Astrocyte (in vitro differentiated cells and primary cell): ENCODE measurements at regions not wholly inside any gene's neighbourhood (a gene's known extent, or its start where the extent isn't known, plus 50 kb on each side); places are given as distances from the start of the nearest gene placed in this dataset.

Source experiments
- DNase-seq: peaks from one replicate; pipeline ENCODE4 v3.0.0-alpha.2; 2010; ENCODE audit warnings: low read depth
- FAIRE-seq: peaks from 2 replicates; lab custom pipeline; 2011; peaks lifted over from hg19 to GRCh38; lab: Jason Lieb, UNC
- H2AFZ ChIP-seq: 2 replicates; pipeline ENCODE4 v1.6.0; 2012; ENCODE audit warnings: low read depth, low read length, inconsistent platforms
- H3K27ac ChIP-seq: 2 replicates; pipeline ENCODE4 v1.5.1; 2011; ENCODE audit warnings: low read depth, low read length, inconsistent platforms
- H3K27me3 ChIP-seq: 2 replicates; pipeline ENCODE4 v1.6.0; 2011; ENCODE audit warnings: low read length, inconsistent platforms; ENCODE audit not compliant: insufficient read depth
- H3K36me3 ChIP-seq: 2 replicates; pipeline ENCODE4 v1.5.1; 2011; ENCODE audit warnings: low read length, inconsistent platforms; ENCODE audit not compliant: insufficient read depth
- H3K4me1 ChIP-seq: 2 replicates; pipeline ENCODE4 v1.5.1; 2011; ENCODE audit warnings: low read length, inconsistent platforms; ENCODE audit not compliant: insufficient read depth
- H3K4me2 ChIP-seq: 2 replicates; pipeline ENCODE4 v1.6.0; 2012; ENCODE audit warnings: low read length, inconsistent platforms
- H3K4me3 ChIP-seq: 2 replicates; pipeline ENCODE4 v1.5.1; 2011; ENCODE audit warnings: low read depth, mild to moderate bottlenecking, low read length, inconsistent platforms; ENCODE audit not compliant: insufficient read depth
- H3K79me2 ChIP-seq: 2 replicates; pipeline ENCODE4 v1.6.0; 2012; ENCODE audit warnings: mild to moderate bottlenecking, low read length, inconsistent platforms; ENCODE audit not compliant: insufficient read depth
- H3K9ac ChIP-seq: 2 replicates; pipeline ENCODE4 v1.6.0; 2012; ENCODE audit warnings: mild to moderate bottlenecking, low read length, inconsistent platforms
- H3K9me3 ChIP-seq: 2 replicates; pipeline ENCODE4 v1.5.1; 2012; ENCODE audit warnings: low read depth, mild to moderate bottlenecking, low read length, inconsistent platforms; ENCODE audit not compliant: insufficient read depth
- H4K20me1 ChIP-seq: 2 replicates; pipeline ENCODE4 v1.6.0; 2012; ENCODE audit warnings: low read length, inconsistent platforms; ENCODE audit not compliant: insufficient read depth
- H3K27ac Mint-ChIP-seq: one replicate; pipeline ENCODE4 v1.8.0; 2021; ENCODE audit warnings: mild to moderate bottlenecking, mixed read lengths; ENCODE audit not compliant: unreplicated experiment
- H3K27me3 Mint-ChIP-seq: one replicate; pipeline ENCODE4 v1.8.0; 2021; ENCODE audit warnings: low read depth, mixed read lengths; ENCODE audit not compliant: unreplicated experiment
- H3K36me3 Mint-ChIP-seq: one replicate; pipeline ENCODE4 v1.8.0; 2021; ENCODE audit warnings: low read depth, mixed read lengths; ENCODE audit not compliant: unreplicated experiment
- H3K4me1 Mint-ChIP-seq: one replicate; pipeline ENCODE4 v1.8.0; 2021; ENCODE audit warnings: low read depth, mixed read lengths; ENCODE audit not compliant: unreplicated experiment
- H3K4me3 Mint-ChIP-seq: one replicate; pipeline ENCODE4 v1.8.0; 2021; ENCODE audit warnings: mild to moderate bottlenecking, moderate library complexity, mixed read lengths; ENCODE audit not compliant: unreplicated experiment
- H3K9me3 Mint-ChIP-seq: one replicate; pipeline ENCODE4 v1.8.0; 2021; ENCODE audit warnings: mild to moderate bottlenecking, mixed read lengths; ENCODE audit not compliant: unreplicated experiment
- EZH2 ChIP-seq: IDR thresholded peaks from 2 replicates; pipeline ENCODE4 v1.6.1; 2012; ENCODE audit warnings: mild to moderate bottlenecking, low read length, inconsistent platforms; ENCODE audit not compliant: insufficient read depth
- TF ChIP-seq, protein P1 (sequence below): IDR thresholded peaks from 2 replicates; pipeline ENCODE4 v1.5.1; 2011; ENCODE audit warnings: low read depth, mild to moderate bottlenecking, inconsistent platforms, low read length, moderate library complexity; ENCODE audit not compliant: insufficient read depth

DNA sequence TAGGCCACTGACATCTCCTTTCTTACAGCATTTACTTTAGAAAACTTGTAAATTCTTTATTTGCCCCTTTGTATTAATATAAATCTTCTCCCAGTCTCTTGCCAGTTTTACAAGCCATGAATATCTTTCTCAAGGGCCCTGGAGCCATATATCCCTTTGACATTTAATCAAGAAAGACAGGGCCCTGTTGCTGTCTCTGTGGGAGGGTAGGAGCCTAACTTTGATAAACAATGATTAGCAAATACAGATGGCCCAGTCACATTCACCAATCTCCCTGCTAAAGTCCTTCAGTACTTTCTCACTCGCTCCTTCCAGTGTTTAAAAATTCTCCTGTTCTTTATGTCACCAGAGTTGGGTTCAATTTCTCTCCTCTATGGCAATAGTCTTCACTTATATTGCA, 479.8 kb upstream of the USP15 start:
- Mint-ChIP-seq H3K9me3 (no peaks in the 10 kb centered on the region), H3K27ac (no peak overlapping the region), H3K4me3 (no peak overlapping the region), H3K36me3 (no peaks in the 10 kb centered on the region), H3K4me1 (peaks cover 7% of the 10 kb centered on the region), H3K27me3 (no peaks in the 10 kb centered on the region)
- Histone ChIP-seq H2AFZ (no peak overlapping the region), H3K9ac (no peak overlapping the region), H3K79me2 (no peaks in the 10 kb centered on the region), H3K27ac (no peak overlapping the region), H3K9me3 (no peaks in the 10 kb centered on the region), H3K4me2 (no peak overlapping the region), H3K4me3 (no peak overlapping the region), H3K36me3 (no peaks in the 10 kb centered on the region), H3K27me3 (no peaks in the 10 kb centered on the region), H4K20me1 (no peaks in the 10 kb centered on the region), H3K4me1 (no peaks in the 10 kb centered on the region)
- TF ChIP-seq, protein P1, sequence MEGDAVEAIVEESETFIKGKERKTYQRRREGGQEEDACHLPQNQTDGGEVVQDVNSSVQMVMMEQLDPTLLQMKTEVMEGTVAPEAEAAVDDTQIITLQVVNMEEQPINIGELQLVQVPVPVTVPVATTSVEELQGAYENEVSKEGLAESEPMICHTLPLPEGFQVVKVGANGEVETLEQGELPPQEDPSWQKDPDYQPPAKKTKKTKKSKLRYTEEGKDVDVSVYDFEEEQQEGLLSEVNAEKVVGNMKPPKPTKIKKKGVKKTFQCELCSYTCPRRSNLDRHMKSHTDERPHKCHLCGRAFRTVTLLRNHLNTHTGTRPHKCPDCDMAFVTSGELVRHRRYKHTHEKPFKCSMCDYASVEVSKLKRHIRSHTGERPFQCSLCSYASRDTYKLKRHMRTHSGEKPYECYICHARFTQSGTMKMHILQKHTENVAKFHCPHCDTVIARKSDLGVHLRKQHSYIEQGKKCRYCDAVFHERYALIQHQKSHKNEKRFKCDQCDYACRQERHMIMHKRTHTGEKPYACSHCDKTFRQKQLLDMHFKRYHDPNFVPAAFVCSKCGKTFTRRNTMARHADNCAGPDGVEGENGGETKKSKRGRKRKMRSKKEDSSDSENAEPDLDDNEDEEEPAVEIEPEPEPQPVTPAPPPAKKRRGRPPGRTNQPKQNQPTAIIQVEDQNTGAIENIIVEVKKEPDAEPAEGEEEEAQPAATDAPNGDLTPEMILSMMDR, result no peak
- no peak for TF ChIP-seq EZH2
- DNase-seq, result no peak
- no peak for FAIRE-seq

DNA sequence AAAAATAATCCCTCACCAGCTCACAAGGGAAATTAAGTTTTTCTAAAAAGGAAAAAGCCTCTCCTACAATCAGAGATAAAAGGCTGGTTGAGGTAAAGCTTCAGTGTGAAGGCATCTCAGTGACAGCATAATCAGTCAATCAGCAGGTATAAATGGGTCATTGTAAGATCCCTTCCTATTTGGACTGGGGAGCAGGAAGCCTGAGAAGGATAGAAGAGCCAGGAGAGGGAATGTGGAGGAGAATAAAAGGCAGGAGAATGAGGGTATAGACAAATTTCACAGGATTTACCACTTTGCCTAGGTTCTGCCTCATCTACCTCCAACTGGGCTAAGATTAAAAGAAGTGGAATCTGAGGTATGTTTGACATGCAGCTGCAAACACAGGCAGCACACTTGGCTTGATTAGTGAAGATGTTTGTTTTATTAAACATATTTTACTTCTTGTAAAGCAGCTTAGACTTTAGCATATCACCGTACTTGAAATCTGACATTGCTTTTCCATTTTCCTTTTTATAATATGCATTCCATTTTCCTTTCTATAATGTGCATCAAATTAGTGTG, 479.1 kb upstream of the USP15 start:
- no peak overlapping the region for H3K27ac Mint-ChIP-seq
- Histone ChIP-seq H3K79me2 (no peaks in the 10 kb centered on the region), H3K4me3 (no peak overlapping the region), H3K4me1 (no peaks in the 10 kb centered on the region), H3K27ac (no peak overlapping the region), H3K9me3 (no peaks in the 10 kb centered on the region), H3K4me2 (no peak overlapping the region), H3K36me3 (no peaks in the 10 kb centered on the region), H2AFZ (no peak overlapping the region), H3K9ac (no peak overlapping the region), H4K20me1 (no peaks in the 10 kb centered on the region), H3K27me3 (no peaks in the 10 kb centered on the region)
- no peak overlapping the region for H3K4me3 Mint-ChIP-seq
- FAIRE-seq (no peak), DNase-seq (no peak)
- no peaks in the 10 kb centered on the region for H3K27me3 Mint-ChIP-seq
- peaks cover 7% of the 10 kb centered on the region for H3K4me1 Mint-ChIP-seq
- no peaks in the 10 kb centered on the region for H3K36me3 Mint-ChIP-seq
- TF ChIP-seq EZH2, result no peak
- TF ChIP-seq, protein P1, result no peak
- no peaks in the 10 kb centered on the region for H3K9me3 Mint-ChIP-seq

DNA sequence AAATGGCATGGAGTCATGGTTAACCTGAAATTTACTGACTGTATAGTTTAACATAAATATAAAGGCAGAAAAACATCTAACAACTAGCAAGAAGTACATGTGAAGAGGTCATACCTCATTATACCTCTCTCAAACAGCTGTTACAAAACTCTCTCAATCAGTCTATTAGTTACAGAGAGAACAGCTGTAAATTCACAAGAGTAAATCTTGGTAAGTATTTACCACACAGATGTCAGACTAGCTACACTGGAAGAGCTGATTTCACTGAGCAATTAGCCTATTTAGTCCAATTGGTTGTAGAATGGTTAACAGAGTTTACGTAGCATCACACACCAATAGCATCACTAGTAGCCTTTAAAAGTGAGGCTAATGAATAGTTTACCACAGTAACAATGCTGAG, 463.4 kb upstream of the USP15 start:
- no peaks in the 10 kb centered on the region for H3K36me3 ChIP-seq
- no peak overlapping the region for H2AFZ ChIP-seq
- no peak overlapping the region for H3K4me3 ChIP-seq
- no peak overlapping the region for H3K27ac ChIP-seq
- DNase-seq (no peak), FAIRE-seq (no peak)
- Mint-ChIP-seq H3K36me3 (no peaks in the 10 kb centered on the region), H3K4me1 (no peaks in the 10 kb centered on the region), H3K9me3 (no peaks in the 10 kb centered on the region), H3K27me3 (no peaks in the 10 kb centered on the region), H3K4me3 (no peak overlapping the region), H3K27ac (no peak overlapping the region)
- H3K9me3 ChIP-seq, result no peaks in the 10 kb centered on the region
- no peaks in the 10 kb centered on the region for H3K27me3 ChIP-seq
- H3K4me1 ChIP-seq, result no peaks in the 10 kb centered on the region
- no peaks in the 10 kb centered on the region for H4K20me1 ChIP-seq
- no peak overlapping the region for H3K4me2 ChIP-seq
- H3K79me2 ChIP-seq, result no peaks in the 10 kb centered on the region
- no peak for TF ChIP-seq EZH2
- TF ChIP-seq, protein P1, result no peak
- no peak overlapping the region for H3K9ac ChIP-seq
